ENCODE measurements at regions not wholly inside any gene's neighbourhood (a gene's known extent, or its start where the extent isn't known, plus 50 kb on each side); places are given as distances from the start of the nearest gene placed in this dataset.
"Not testable (repeated sequence)": the region's sequence is repeated elsewhere in the genome, so short reads cannot be mapped to it uniquely, and the experiment has no call there.

- no peak for DNase-seq
- intact Hi-C loops (cut with DNase I), result no loop called here
Measured at GRCh38 chr14:43001731-43002130, 1395.1 kb downstream of the LRFN5 start.

- intact Hi-C loops (cut with DNase I), result no loop called here
- DNase-seq, result no peak
Measured at GRCh38 chr14:42994051-42994736, 1387.5 kb downstream of the LRFN5 start.

GRCh38 chr14:42992930-42993329 is 1386.3 kb downstream of the LRFN5 start:
- intact Hi-C loops (cut with DNase I), result no loop called here
- DNase-seq, result no peak

GRCh38 chr14:42980419-42980818 is 1373.7 kb downstream of the LRFN5 start:
- no peak for DNase-seq
- intact Hi-C loops (cut with DNase I), result no loop called here

- DNase-seq; intact Hi-C loops (cut with DNase I): not testable (repeated sequence)
Measured at GRCh38 chr14:42973171-42973570, 1366.5 kb downstream of the LRFN5 start.

GRCh38 chr14:42965512-42965911 is 1358.8 kb downstream of the LRFN5 start:
- DNase-seq, result peak in 5 of 42 donors; percentile 14 to 51 (median 20)
- intact Hi-C loops (cut with DNase I), result no loop called here

- DNase-seq, result no peak
Measured at GRCh38 chr14:42961509-42961908, 1354.8 kb downstream of the LRFN5 start.

GRCh38 chr14:42950363-42950762 is 1343.7 kb downstream of the LRFN5 start:
- intact Hi-C loops (cut with DNase I), result no loop called here
- DNase-seq, result no peak

More at GRCh38 chr14:42961509-42961908, 1354.8 kb downstream of the LRFN5 start:
- intact Hi-C loops (cut with DNase I), result no loop called here

GRCh38 chr14:42947991-42948390 is 1341.3 kb downstream of the LRFN5 start:
- DNase-seq, result no peak
- intact Hi-C loops (cut with DNase I), result no loop called here

- intact Hi-C loops (cut with DNase I), result no loop called here
- DNase-seq, result no peak
Measured at GRCh38 chr14:42944284-42944683, 1337.6 kb downstream of the LRFN5 start.

GRCh38 chr14:42931308-42931707 is 1324.6 kb downstream of the LRFN5 start:
- intact Hi-C loops (cut with DNase I), result no loop called here

GRCh38 chr14:42929806-42930480 is 1323.3 kb downstream of the LRFN5 start:
- intact Hi-C loops (cut with DNase I), result no loop called here
- DNase-seq, result peak in 2 of 42 donors; percentile 5 to 13

More at GRCh38 chr14:42931308-42931707, 1324.6 kb downstream of the LRFN5 start:
- no peak for DNase-seq

- intact Hi-C loops (cut with DNase I), result no loop called here
- DNase-seq, result no peak
Measured at GRCh38 chr14:42927313-42927712, 1320.6 kb downstream of the LRFN5 start.

- intact Hi-C loops (cut with DNase I), result no loop called here
- DNase-seq, result no peak
Measured at GRCh38 chr14:42921901-42922300, 1315.2 kb downstream of the LRFN5 start.

GRCh38 chr14:42918615-42919014 is 1311.9 kb downstream of the LRFN5 start:
- DNase-seq, result no peak
- intact Hi-C loops (cut with DNase I), result no loop called here

GRCh38 chr14:42911642-42912041 is 1305.0 kb downstream of the LRFN5 start:
- intact Hi-C loops (cut with DNase I), result no loop called here
- no peak for DNase-seq

- DNase-seq, result no peak
- intact Hi-C loops (cut with DNase I), result no loop called here
Measured at GRCh38 chr14:42909659-42910058, 1303.0 kb downstream of the LRFN5 start.

GRCh38 chr14:42893183-42893582 is 1286.5 kb downstream of the LRFN5 start:
- intact Hi-C loops (cut with DNase I), result no loop called here
- no peak for DNase-seq

- no peak for DNase-seq
- intact Hi-C loops (cut with DNase I), result no loop called here
Measured at GRCh38 chr14:42884100-42884499, 1277.4 kb downstream of the LRFN5 start.

- intact Hi-C loops (cut with DNase I), result no loop called here
- no peak for DNase-seq
Measured at GRCh38 chr14:42877716-42878115, 1271.0 kb downstream of the LRFN5 start.

GRCh38 chr14:42872786-42873185 is 1266.1 kb downstream of the LRFN5 start:
- intact Hi-C loops (cut with DNase I), result no loop called here
- no peak for DNase-seq

Data from head of caudate nucleus (tissue), 42 donors.